ENCODE measurements at regions not wholly inside any gene's neighbourhood (a gene's known extent, or its start where the extent isn't known, plus 50 kb on each side); places are given as distances from the start of the nearest gene placed in this dataset.

GRCh38 chr5:174380311-174380710 lies 334.8 kb downstream of the NSG2 start:
- DNase-seq: no peak

- DNase-seq: no peak
These were observed 335.7 kb downstream of the NSG2 start for GRCh38 chr5:174381241-174381640.

DNA sequence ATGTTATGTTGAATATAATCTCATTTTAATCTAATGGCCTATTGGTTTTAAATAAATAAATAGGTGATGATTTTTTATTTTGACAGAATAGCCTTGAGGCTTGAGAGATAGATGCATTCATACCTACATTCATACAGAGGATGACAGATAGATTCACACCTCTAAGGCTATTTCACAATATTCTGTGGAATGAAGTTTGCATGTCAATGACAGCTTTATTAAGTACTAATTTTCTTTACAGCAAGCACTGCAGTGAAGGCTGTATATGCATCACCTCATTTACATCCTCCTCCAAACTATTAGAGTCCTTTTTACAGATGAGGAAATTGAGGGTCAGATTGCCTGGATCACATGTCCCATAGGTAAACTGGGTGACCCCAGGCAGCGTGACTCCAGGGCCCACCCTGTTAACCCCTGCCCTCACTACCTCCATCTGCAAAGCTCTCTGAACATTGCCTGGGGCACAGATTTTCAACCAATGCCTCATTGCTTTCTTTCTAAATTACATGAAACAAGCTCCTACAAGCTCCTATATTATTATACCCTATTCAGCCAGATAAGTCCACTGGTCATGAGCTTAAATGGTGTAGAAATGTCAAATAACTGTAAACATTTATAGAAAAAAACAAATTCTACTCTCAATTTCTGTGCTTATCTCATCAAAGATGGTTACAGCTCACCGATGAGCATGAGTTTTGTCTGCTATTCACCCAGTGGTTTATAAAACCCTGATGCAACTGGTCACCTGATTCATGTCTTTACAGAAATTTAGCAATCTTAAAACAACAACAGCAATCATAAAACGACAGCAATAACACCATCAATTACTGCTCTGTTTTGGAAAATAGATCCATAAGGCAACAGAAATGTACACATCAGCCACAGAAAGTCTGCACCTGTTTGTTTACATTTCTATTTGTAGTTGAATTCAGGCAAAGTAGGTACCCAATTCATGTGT lies 338.0 kb downstream of the NSG2 start:
- no peak for DNase-seq

- DNase-seq: no peak
These were observed 339.0 kb downstream of the NSG2 start for GRCh38 chr5:174384509-174384947.

- DNase-seq: no peak
These were observed 338.1 kb upstream of the MSX2 start for GRCh38 chr5:174386306-174386705.

- DNase-seq: no peak
These were observed 337.5 kb upstream of the MSX2 start for GRCh38 chr5:174386846-174387245.

DNA sequence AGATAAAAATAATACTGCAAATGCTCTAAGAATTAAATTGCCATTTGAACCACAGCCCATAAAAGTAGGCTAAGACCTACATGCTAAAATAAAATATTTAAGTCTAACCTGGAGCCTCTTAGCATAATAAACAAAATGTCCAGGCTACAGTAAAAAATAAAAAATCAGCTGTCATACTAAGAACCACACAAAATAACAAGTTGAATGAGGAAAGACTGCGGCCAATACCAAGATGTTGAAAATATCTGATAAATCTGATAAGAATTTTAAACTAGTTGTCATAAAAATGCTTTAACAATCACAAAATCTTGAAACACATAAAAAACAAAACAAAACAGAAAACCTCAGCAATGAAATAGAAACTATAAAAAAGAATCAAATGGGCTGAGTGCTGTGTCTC lies 336.9 kb upstream of the MSX2 start:
- no peak for DNase-seq

DNA sequence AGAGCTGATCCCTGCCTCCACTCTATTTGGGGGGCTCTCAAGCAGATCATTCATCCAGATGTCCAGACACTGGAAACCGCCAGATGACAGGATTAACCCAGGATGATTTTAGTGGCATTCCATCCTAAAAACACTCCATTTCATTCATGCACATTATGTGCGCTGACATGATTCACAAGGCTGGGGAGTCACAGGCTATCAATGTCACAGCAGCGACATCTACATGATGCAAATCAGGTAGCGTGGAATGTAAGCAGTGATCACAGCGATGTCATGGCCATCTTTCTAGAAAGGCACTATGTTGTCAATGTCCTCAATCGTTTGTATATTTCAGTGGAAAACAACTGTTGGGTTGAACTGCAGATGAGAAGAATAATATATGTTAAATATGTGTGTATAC lies 331.5 kb upstream of the MSX2 start:
- no peak for DNase-seq

DNA sequence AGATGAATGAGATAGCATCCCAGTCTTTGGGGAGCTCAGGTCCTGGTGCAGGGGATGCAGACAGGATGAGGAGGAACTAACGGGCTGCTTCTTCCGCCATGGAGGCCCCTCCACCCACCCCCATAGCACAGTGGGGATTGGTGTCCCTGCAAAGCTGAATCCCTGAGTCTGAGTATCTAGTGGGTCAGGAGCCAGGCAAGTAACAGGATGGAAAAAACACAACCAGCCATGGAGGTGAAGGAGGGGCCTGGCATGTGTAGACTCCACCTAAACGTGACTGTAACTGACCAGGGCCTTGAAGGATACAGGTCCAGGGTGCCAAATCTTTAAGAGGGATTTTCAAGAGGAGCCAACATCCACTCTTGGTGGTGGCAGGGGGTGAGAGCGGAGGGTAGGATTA lies 327.8 kb upstream of the MSX2 start:
- DNase-seq: no peak

DNA sequence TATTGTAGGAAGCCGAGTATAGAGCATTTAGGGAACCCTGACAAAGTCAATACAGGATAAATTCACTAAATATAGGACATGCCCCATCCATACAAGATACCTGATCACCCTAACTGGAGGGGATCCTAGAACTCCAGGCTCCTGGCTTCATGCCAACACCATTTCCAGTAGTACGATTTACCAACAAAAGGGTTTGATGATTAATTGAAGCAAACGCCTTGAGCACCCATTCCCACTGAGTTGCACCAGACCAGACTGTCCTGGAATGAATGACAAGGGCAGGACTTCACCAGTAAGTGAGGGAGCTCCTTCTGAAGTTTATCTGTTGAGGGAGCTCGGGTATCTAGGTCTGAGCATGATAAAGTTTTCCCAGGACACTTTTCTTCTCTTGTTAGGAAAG lies 327.2 kb upstream of the MSX2 start:
- no peak for DNase-seq

GRCh38 chr5:174398171-174398570 lies 326.2 kb upstream of the MSX2 start:
- DNase-seq: no peak

- DNase-seq: no peak
These were observed 325.0 kb upstream of the MSX2 start for GRCh38 chr5:174399411-174399810.

DNA sequence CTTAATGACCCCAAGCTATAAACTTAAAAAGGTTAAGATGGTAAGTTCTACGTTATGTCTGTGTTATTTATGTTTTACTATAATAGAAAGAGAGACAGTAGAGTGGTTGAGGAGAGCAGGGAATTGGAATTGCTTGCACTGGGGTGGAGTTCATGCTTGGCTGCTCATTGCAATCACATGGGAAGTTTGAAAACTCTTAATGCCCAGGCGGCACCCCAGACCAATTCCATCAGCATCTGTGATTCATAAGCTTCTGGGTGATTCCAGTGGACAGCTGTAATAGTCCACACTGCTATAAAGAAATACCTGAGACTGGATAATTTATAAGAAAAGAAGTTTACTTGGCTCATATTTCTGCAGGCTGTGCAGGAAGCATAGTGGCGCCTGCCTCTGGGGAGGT lies 323.9 kb upstream of the MSX2 start:
- no peak for DNase-seq

GRCh38 chr5:174401793-174402192 lies 322.6 kb upstream of the MSX2 start:
- no peak for DNase-seq

DNA sequence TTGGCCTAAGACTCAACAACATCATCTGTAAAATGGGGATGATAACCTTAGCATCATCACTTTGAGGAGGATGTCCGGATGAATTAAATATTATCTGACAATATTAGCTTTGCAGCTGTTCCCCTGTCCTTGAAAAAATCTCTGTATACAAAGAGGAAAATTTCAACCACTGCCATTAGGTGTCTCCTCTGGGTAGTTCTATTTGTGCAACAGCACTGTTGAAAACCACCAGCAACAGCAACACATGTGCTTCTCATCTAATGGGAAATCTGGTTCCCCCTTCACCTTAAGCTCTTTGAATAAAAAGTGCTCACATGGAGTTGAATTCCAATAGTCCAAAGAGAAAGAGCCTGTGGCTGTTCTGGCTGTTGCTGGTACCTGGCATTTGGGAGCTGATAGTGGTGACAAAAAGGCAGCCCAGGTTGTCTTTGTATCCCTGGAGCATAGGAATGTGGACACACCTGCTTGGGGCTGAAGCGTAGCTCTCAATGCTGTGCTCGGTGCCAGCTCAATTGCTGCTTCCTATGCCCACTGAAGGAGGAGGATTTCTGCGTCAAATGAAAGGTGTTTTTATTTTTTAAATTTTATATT lies 322.1 kb upstream of the MSX2 start:
- DNase-seq: no peak

DNA sequence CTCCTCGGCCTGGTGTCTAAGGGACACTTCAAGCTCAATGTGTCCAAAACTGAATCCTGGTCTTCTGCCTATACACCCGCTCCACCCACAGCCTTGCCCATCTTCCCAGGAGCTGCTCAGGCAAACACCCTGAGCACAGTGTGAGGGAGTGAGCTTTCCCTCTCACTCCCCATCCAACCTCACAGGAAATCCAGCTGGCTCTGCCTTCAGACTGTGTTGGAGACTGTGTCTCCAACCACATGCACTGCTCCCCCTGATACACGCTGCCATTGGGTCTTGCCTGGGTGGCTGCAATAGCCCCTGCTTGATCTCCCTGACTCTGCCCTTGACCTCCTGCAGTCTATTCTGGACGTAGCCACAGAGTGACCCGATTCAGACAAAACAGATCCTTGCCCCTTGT lies 319.5 kb upstream of the MSX2 start:
- DNase-seq: no peak

DNA sequence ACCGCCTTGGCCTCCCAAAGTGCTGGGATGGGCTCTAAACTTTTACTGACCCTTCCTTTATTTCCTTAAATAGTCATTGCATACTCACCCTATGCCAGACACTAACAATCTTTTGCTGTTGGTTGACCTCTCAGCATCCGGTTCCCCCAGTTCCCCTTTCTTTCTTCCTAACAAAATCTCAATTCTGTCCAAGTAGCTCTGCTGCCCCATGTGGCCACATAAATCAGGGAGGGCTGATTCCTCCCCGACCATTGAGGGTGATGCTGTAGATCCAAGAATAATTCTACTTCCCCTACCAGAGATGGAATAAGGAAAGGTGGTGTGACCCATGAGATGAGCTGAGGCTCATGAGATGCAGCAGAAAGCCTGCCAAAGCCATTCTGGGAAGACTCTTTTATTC lies 315.3 kb upstream of the MSX2 start:
- no peak for DNase-seq

DNA sequence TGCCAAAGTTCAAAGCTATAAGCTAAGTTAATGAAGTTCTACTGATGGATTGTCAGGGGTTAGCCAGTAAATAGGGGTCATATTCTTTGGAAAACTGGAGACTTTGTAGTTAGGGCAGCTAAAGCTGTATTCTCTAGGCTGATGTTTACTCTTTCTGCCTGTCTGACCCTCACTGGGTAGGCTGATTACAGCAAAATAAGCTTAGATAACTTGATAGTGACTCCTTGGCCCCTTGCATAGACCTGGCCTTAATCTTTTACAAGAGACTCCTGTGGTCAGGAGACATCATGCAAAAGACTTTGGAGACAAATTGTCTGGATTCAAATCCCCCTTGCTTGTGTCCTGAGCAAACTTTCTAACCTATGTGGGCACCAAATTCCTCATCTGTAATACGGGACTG lies 314.4 kb upstream of the MSX2 start:
- no peak for DNase-seq

DNA sequence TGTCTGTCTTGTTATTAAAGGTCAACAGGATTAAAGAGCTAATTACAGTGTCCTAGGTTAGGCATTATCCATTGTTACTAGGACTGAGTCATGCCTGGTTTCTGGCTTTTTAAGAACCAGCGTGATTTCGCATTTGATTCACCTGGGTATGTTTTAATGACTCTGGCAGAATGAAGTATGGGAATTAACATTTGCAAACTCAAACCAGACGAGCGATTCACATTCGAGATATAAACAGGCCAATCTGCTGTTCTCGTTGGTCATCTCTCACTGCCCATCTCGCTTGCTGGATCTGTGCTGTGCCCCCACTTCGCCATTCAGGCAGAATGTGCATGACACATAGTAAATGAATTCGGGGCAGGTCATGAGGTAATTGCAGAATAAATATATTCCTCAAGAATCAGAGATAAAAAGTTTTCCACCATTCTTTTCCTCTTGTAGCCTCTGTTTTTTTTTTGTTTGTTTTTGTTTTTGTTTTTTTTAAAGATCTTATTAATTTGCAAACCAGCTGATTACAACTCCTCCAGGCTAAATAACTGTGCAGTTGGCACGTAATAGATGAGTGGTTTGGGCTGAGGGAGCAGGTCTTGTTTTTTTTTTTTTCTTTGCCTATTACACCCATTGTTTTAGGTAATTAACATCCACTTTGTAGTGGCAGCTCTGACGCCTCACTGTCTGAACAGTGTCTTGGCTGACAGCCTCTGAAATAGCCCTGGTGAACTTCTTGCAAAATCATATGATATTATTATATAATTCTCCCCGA lies 313.5 kb upstream of the MSX2 start:
- no peak for DNase-seq

- DNase-seq: no peak
These were observed 312.9 kb upstream of the MSX2 start for GRCh38 chr5:174411479-174411819.

DNA sequence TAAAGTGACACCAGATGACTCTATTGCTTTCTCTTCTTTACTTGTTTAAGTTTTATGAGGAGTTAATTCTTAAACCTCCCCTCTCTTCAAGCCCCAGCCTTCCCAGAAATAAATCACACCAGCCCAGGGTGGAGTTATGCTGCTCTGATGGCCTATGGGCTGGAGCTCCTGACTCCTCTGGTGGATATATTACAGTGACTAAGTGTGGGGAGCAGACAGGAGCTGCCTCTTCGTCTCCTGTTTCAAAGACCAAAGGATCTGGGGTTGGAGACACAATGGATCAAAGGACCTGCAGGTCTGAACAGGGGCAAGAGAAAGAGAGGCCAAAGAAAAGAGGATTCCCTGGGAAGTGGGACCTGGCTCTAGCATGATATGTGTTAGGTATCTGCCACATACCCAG lies 312.0 kb upstream of the MSX2 start:
- DNase-seq: no peak

DNA sequence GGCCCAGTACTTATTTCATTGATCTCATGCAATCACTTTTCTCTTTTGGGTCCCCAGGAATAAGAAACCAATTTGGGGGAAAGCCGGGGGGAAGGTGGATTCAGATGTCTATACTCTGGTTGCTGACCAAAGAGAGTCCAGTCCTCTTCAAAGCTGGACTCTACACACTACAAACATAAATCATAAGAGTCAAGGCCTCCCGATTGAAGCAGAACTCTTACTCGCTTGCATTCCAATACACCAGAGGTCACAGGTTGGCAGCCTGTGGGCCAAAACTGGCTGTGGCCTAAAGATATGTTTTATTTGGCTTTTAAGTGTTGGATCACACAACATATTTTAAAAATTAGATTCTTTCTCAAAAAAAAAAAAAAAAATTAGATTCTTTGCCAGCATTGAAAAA lies 311.4 kb upstream of the MSX2 start:
- DNase-seq: no peak

DNA sequence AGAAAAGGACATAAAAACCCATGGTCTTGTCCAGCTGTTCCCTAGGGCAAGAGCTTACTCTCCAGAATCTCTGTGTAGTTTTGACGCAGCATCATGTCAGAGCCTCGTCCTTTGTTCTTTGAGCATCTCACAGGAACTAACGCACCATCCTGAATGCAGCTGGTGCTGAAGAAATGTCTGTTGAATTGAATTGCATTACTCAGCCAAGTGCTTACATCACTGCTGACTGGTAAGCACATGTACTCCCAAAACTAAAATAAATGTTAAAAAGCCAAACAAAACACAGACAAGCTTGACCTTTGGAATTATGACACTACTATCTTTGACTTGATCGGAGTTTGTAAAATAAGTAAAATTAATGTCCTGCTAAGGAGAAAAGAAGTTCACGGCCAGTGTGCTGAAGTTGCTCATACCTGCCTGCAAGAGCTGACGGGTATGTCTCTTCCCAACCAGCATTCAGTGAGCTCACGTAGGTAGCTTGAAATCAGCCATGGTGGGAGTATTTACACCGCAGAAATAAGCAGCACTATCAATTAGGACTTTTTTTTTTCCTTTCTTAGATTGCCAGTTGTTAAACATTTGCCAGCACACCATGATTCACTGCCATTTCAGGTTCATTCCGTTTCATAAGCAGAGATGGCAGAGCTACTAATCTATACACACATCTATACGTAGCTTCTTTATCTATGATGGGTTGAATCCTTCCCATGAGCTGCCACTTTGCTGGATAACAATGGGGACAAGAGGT lies 310.6 kb upstream of the MSX2 start:
- no peak for DNase-seq
